ENCODE measurements at regions not wholly inside any gene's neighbourhood (a gene's known extent, or its start where the extent isn't known, plus 50 kb on each side); places are given as distances from the start of the nearest gene placed in this dataset.
A peak's percentile ranks its signal among the peaks of the same experiment; 100 is the strongest.
"Not testable (repeated sequence)": the region's sequence is repeated elsewhere in the genome, so short reads cannot be mapped to it uniquely, and the experiment has no call there.

- Histone ChIP-seq H3K27me3 (no peaks in the 10 kb centered on the region), H3K4me3 (no peak overlapping the region), H3K4me1 (peaks cover 0 to 8% (median 0%) of the 10 kb centered on the region in 3 donors), H3K27ac (no peak overlapping the region), H3K9me3 (no peaks in the 10 kb centered on the region), H3K36me3 (no peaks in the 10 kb centered on the region)
- no peak for DNase-seq
- TF ChIP-seq CTCF (IDR thresholded peaks at IDR 0.05): no peak
- intact Hi-C loops (cut with DNase I): no loop called here
- 97 to 98% methylated on average over 2 of the region's 2 CpGs for WGBS, 2 donors
- no peak for FAIRE-seq
- no peak for ATAC-seq
These were observed 87.0 kb downstream of the UTRN start for GRCh38 chr6:144372116-144372515.

- no peak overlapping the region for H3K27ac ChIP-seq
- no peaks in the 10 kb centered on the region for H3K9me3 ChIP-seq
- H3K4me3 ChIP-seq: no peak overlapping the region
- no peaks in the 10 kb centered on the region for H3K27me3 ChIP-seq
- no peaks in the 10 kb centered on the region for H3K36me3 ChIP-seq
- 82 to 83% methylated on average over 8 of the region's 8 CpGs for WGBS, 2 donors
- DNase-seq (no peak), ATAC-seq (no peak), FAIRE-seq (no peak)
- TF ChIP-seq CTCF (IDR thresholded peaks at IDR 0.05): no peak
- intact Hi-C loops (cut with DNase I): no loop called here
- H3K4me1 ChIP-seq: peaks cover 0 to 14% (median 0%) of the 10 kb centered on the region in 3 donors
These were observed 87.8 kb downstream of the UTRN start for GRCh38 chr6:144372611-144373594.

- intact Hi-C loops (cut with DNase I); H3K27ac ChIP-seq; H3K36me3 ChIP-seq; H3K27me3 ChIP-seq; DNase-seq; H3K9me3 ChIP-seq; FAIRE-seq; H3K4me3 ChIP-seq; ATAC-seq: not testable (repeated sequence)
- WGBS, 2 donors: 96 to 98% methylated on average over 12 of the region's 12 CpGs
- H3K4me1 ChIP-seq: peaks cover 8 to 19% (median 9%) of the 10 kb centered on the region in 3 donors
These were observed 89.4 kb downstream of the UTRN start for GRCh38 chr6:144374525-144374924.

- H3K4me1 ChIP-seq: peaks cover 8 to 19% (median 9%) of the 10 kb centered on the region in 3 donors
- no peak overlapping the region for H3K4me3 ChIP-seq
- H3K36me3 ChIP-seq: no peaks in the 10 kb centered on the region
- no peak overlapping the region for H3K27ac ChIP-seq
- peak in 3 of 4 donors; percentile 21 to 42 (median 36) for ATAC-seq
- no peak for DNase-seq
- intact Hi-C loops (cut with DNase I): no loop called here
- TF ChIP-seq CTCF (IDR thresholded peaks at IDR 0.05): no peak
- 25 to 26% methylated on average over 2 of the region's 2 CpGs for WGBS, 2 donors
- H3K27me3 ChIP-seq: no peaks in the 10 kb centered on the region
- no peaks in the 10 kb centered on the region for H3K9me3 ChIP-seq
- no peak for FAIRE-seq
These were observed 92.6 kb downstream of the UTRN start for GRCh38 chr6:144377586-144378210.

GRCh38 chr6:144378437-144378836 is 93.3 kb downstream of the UTRN start:
- FAIRE-seq (no peak), DNase-seq (no peak), ATAC-seq (peak in 3 of 4 donors; percentile 18 to 66 (median 33))
- no peaks in the 10 kb centered on the region for H3K9me3 ChIP-seq
- 33 to 38% methylated on average over 4 of the region's 4 CpGs for WGBS, 2 donors
- TF ChIP-seq CTCF (IDR thresholded peaks at IDR 0.05): no peak
- peaks cover 8 to 20% (median 9%) of the 10 kb centered on the region in 3 donors for H3K4me1 ChIP-seq
- H3K27me3 ChIP-seq: no peaks in the 10 kb centered on the region
- intact Hi-C loops (cut with DNase I): no loop called here
- H3K4me3 ChIP-seq: no peak overlapping the region
- H3K36me3 ChIP-seq: no peaks in the 10 kb centered on the region
- H3K27ac ChIP-seq: no peak overlapping the region
